ENCODE measurements at regions not wholly inside any gene's neighbourhood (a gene's known extent, or its start where the extent isn't known, plus 50 kb on each side); places are given as distances from the start of the nearest gene placed in this dataset.
"Not testable (repeated sequence)": the region's sequence is repeated elsewhere in the genome, so short reads cannot be mapped to it uniquely, and the experiment has no call there.

DNA sequence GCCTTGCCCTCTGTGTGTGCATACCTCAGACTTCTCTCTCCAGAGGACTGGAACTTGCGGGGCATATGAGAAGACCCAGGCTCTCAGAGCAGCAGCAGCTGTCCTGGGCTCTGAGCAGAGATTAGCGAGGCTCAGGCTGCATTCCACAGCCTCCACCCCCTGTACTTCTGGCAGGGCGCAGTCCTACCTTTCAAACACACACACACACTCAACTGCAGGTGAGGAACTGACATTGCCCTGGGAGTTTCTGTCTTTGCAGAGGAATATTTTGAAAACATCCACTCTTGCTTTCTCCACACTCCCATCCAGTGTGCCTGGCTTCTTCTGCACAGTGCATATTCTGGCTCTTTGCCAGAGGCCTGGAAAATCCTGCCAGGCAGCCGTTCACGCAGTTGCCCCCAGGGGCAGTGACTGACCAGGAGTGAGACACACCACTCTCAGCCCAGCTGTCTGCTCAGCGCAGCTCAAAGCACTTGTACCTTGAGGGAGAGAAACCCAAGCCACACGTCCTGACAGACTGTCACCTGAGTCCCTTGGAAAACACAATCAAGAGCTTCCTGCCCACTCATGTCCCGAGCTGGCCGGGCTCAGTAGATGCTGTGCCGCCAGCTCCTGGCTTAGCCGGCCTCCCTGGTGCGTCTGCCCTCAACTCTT is 460.8 kb downstream of the RNF144A start:
- H3K4me3 ChIP-seq (ENCODE audit: low read depth, low read length), result no peak overlapping the region
- DNase-seq (ENCODE audit: low read depth), result no peak
- TF ChIP-seq, protein P1, sequence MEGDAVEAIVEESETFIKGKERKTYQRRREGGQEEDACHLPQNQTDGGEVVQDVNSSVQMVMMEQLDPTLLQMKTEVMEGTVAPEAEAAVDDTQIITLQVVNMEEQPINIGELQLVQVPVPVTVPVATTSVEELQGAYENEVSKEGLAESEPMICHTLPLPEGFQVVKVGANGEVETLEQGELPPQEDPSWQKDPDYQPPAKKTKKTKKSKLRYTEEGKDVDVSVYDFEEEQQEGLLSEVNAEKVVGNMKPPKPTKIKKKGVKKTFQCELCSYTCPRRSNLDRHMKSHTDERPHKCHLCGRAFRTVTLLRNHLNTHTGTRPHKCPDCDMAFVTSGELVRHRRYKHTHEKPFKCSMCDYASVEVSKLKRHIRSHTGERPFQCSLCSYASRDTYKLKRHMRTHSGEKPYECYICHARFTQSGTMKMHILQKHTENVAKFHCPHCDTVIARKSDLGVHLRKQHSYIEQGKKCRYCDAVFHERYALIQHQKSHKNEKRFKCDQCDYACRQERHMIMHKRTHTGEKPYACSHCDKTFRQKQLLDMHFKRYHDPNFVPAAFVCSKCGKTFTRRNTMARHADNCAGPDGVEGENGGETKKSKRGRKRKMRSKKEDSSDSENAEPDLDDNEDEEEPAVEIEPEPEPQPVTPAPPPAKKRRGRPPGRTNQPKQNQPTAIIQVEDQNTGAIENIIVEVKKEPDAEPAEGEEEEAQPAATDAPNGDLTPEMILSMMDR (conservative IDR thresholded peaks at IDR 0.05; ENCODE audit: low read depth, low read length), result peak; percentile 25

DNA sequence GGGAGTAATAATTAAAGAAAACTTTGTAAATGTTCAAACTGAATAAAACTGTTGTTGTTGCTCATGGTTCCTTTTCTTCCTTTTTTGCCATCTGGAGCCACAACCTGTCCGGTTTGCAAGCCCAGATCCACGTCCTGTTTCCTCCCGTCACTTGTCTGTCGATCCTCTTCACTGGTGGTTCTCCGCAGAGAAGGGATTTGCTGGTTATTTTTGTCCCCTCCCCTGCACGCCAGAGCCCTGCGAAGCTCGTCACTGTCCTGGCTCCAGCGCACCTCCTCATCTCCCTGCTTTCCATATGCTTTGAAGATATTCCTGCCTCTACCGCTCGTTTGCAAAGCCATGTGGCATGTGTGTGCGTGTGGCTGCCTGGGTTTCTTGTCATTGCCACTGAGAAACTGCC is 461.4 kb downstream of the RNF144A start:
- TF ChIP-seq, protein P1 (conservative IDR thresholded peaks at IDR 0.05; ENCODE audit: low read depth, low read length), result no peak
- DNase-seq (ENCODE audit: low read depth), result no peak
- no peak overlapping the region for H3K4me3 ChIP-seq (ENCODE audit: low read depth, low read length)

DNA sequence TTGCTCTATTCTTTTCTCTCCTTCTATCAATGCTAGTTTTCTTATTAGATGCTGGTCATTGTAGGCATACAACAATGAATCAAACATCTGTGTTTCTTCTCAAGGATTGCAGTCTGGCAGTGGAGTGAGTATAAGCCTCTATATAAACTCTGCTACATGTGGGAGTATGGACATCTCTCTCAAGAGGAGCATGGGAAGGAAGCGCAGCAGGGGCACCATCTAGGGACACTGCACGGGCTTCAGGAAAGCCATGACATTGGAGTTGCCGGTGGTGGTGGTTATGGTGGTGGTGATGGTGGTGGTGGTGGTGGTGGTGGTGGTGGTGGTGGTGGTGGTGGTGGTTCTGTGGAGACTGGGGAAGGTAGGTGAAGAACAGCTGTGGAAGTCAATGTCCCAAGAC is 462.6 kb downstream of the RNF144A start:
- TF ChIP-seq, protein P1 (conservative IDR thresholded peaks at IDR 0.05; ENCODE audit: low read depth, low read length), result peak; percentile 17
- no peak overlapping the region for H3K4me3 ChIP-seq (ENCODE audit: low read depth, low read length)
- DNase-seq (ENCODE audit: low read depth), result no peak

DNA sequence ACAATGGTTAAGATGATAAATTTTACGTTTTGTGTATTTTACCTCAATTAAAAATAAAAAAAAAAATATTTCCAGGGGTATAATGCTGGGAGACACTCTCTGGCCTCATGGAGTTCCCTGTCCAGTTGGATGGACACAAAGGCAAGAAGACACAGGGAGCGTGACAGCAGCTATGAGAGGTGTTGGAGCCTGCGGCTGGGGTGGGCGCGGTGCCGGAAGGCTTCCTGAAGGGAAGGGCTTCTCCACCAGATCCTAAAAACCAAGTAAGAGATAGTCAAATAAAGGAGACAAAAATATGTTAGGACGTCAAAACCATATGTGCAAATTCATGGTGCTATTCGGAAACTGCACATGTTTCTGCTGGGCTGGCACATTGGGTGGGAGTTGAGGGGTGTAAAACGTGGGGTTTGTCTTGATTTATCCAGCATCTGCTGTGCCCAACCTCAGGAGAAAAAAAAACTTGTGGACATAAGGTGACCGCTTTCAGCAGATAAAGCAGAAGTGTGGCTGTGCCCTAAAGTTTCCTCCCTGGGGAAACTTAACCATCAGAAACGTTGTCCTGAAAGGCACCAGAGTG is 467.6 kb downstream of the RNF144A start:
- DNase-seq (ENCODE audit: low read depth), result no peak
- H3K4me3 ChIP-seq (ENCODE audit: low read depth, low read length), result no peak overlapping the region
- TF ChIP-seq, protein P1 (conservative IDR thresholded peaks at IDR 0.05; ENCODE audit: low read depth, low read length), result no peak

DNA sequence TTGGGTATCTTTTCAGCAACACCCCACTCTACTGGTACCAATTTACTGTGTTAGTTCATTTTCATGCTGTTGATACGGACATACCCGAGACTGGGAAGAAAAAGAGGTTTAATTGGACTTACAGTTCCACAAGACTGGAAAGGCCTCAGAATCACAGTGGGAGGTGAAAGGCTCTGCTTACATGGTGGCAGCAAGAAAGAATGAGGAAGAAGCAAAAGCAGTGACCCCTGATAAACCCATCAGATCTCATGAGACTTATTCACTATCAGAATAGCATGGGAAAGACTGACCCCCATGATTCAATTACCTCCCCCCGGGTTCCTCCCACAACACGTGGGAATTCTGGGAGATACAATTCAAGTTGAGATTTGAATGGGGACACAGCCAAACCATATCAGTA is 473.1 kb downstream of the RNF144A start:
- DNase-seq (ENCODE audit: low read depth); H3K4me3 ChIP-seq (ENCODE audit: low read depth, low read length): not testable (repeated sequence)

DNA sequence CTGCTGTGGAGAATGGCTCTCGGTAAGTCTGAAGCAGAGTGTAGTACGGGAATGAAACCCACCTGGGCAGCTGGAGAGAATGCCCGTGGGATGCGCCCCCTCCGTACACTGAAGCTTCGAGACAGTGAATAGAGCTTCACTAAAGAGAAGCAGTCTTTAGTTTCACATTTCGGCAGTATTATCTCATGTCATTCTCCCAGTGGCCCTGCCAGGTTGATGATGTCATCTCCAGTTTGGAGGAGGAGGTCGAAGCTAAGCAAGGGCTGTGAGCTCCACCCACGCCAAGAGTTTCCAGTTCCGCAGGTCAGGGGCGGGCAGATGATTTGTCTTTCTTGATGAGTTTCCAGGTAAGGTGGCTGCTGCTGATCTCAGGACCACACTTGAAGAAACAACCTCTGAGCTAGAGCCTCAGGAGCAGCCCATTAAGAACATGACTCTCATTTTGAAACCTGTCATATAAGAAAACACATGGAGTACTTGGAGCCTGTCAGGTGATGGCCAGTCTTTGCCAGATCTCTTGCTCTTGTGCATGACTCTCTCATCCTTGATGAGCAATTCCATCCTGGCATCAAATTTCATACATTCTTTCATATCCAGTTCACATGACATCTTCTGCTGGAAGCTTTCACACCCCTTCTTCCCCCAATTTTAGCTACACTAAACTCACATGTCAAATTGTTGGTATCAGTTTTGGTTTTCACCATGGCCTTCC is 475.0 kb downstream of the RNF144A start:
- no peak overlapping the region for H3K4me3 ChIP-seq (ENCODE audit: low read depth, low read length)
- no peak for DNase-seq (ENCODE audit: low read depth)

DNA sequence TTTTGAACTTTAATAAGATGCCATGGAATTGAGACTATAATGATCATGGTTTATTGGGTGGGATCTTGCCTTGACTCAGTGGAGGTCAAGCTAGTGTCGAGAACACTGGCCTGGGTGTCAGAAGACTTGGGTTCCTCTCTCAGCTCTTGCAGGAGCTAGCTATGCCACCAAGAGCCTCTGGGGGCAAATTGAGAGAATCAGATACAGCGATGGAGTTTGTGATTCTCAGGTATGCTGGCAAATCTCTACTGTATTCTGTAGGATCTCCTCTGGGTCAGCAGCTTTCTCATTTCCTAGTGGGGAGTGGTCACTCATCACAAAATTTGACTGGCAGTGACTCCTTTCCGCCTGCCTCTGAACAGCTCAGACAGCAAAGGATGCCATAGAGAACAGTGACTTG is 477.0 kb downstream of the RNF144A start:
- no peak for DNase-seq (ENCODE audit: low read depth)
- TF ChIP-seq, protein P1 (conservative IDR thresholded peaks at IDR 0.05; ENCODE audit: low read depth, low read length), result no peak
- no peak overlapping the region for H3K4me3 ChIP-seq (ENCODE audit: low read depth, low read length)

More for the DNA sequence above, 475.0 kb downstream of the RNF144A start:
- TF ChIP-seq, protein P1 (conservative IDR thresholded peaks at IDR 0.05; ENCODE audit: low read depth, low read length), result no peak

All from epithelial cell of proximal tubule (primary cell).